ENCODE measurements at regions not wholly inside any gene's neighbourhood (a gene's known extent, or its start where the extent isn't known, plus 50 kb on each side); places are given as distances from the start of the nearest gene placed in this dataset.

- Histone ChIP-seq H3K4me1 (ENCODE audit: insufficient read depth, poor library complexity, severe bottlenecking) (no peaks in the 10 kb centered on the region), H3K36me3 (ENCODE audit: low read depth) (no peaks in the 10 kb centered on the region), H3K27ac (ENCODE audit: poor library complexity, severe bottlenecking) (no peak overlapping the region), H3K9me3 (ENCODE audit: severe bottlenecking) (no peaks in the 10 kb centered on the region), H3K27me3 (ENCODE audit: insufficient read depth, poor library complexity, severe bottlenecking) (peaks cover 14% of the 10 kb centered on the region), H3K4me3 (ENCODE audit: severe bottlenecking) (no peak overlapping the region)
- peak; percentile 97 for TF ChIP-seq CTCF (IDR thresholded peaks at IDR 0.05; ENCODE audit: poor library complexity, severe bottlenecking)
- DNase-seq (ENCODE audit: low spot score) = no peak
- ATAC-seq (ENCODE audit: low read depth) = peak; percentile 75
These were observed 725.5 kb upstream of the ARRDC4 start for GRCh38 chr15:97234851-97235610.

GRCh38 chr15:97235611-97235985, 724.9 kb upstream of the ARRDC4 start:
- Histone ChIP-seq H3K4me3 (ENCODE audit: severe bottlenecking) (no peak overlapping the region), H3K9me3 (ENCODE audit: severe bottlenecking) (no peaks in the 10 kb centered on the region)

GRCh38 chr15:97236140-97236539, 724.4 kb upstream of the ARRDC4 start:
- Histone ChIP-seq H3K36me3 (ENCODE audit: low read depth) (no peaks in the 10 kb centered on the region), H3K27me3 (ENCODE audit: insufficient read depth, poor library complexity, severe bottlenecking) (peaks cover 25% of the 10 kb centered on the region), H3K4me3 (ENCODE audit: severe bottlenecking) (no peak overlapping the region), H3K4me1 (ENCODE audit: insufficient read depth, poor library complexity, severe bottlenecking) (no peaks in the 10 kb centered on the region), H3K9me3 (ENCODE audit: severe bottlenecking) (no peaks in the 10 kb centered on the region), H3K27ac (ENCODE audit: poor library complexity, severe bottlenecking) (no peak overlapping the region)
- ATAC-seq (ENCODE audit: low read depth) (no peak), DNase-seq (ENCODE audit: low spot score) (no peak)
- TF ChIP-seq CTCF (IDR thresholded peaks at IDR 0.05; ENCODE audit: poor library complexity, severe bottlenecking) = no peak

More at GRCh38 chr15:97235611-97235985, 724.9 kb upstream of the ARRDC4 start:
- no peak for ATAC-seq (ENCODE audit: low read depth)
- Histone ChIP-seq H3K36me3 (ENCODE audit: low read depth) (no peaks in the 10 kb centered on the region), H3K27ac (ENCODE audit: poor library complexity, severe bottlenecking) (no peak overlapping the region), H3K4me1 (ENCODE audit: insufficient read depth, poor library complexity, severe bottlenecking) (no peaks in the 10 kb centered on the region), H3K27me3 (ENCODE audit: insufficient read depth, poor library complexity, severe bottlenecking) (peaks cover 20% of the 10 kb centered on the region)
- peak; percentile 78 for TF ChIP-seq CTCF (IDR thresholded peaks at IDR 0.05; ENCODE audit: poor library complexity, severe bottlenecking)
- no peak for DNase-seq (ENCODE audit: low spot score)

- no peaks in the 10 kb centered on the region for H3K9me3 ChIP-seq (ENCODE audit: severe bottlenecking)
- no peaks in the 10 kb centered on the region for H3K36me3 ChIP-seq (ENCODE audit: low read depth)
- no peak overlapping the region for H3K4me3 ChIP-seq (ENCODE audit: severe bottlenecking)
- DNase-seq (ENCODE audit: low spot score) (no peak), ATAC-seq (ENCODE audit: low read depth) (no peak)
- TF ChIP-seq CTCF (IDR thresholded peaks at IDR 0.05; ENCODE audit: poor library complexity, severe bottlenecking) = no peak
- H3K27ac ChIP-seq (ENCODE audit: poor library complexity, severe bottlenecking) = no peak overlapping the region
- H3K27me3 ChIP-seq (ENCODE audit: insufficient read depth, poor library complexity, severe bottlenecking) = peaks cover 34% of the 10 kb centered on the region
- H3K4me1 ChIP-seq (ENCODE audit: insufficient read depth, poor library complexity, severe bottlenecking) = no peaks in the 10 kb centered on the region
These were observed 723.3 kb upstream of the ARRDC4 start for GRCh38 chr15:97237160-97237559.

- H3K27ac ChIP-seq (ENCODE audit: poor library complexity, severe bottlenecking) = no peak overlapping the region
- H3K36me3 ChIP-seq (ENCODE audit: low read depth) = no peaks in the 10 kb centered on the region
- ATAC-seq (ENCODE audit: low read depth) (no peak), DNase-seq (ENCODE audit: low spot score) (no peak)
- peaks cover 46% of the 10 kb centered on the region for H3K27me3 ChIP-seq (ENCODE audit: insufficient read depth, poor library complexity, severe bottlenecking)
- H3K9me3 ChIP-seq (ENCODE audit: severe bottlenecking) = no peaks in the 10 kb centered on the region
- H3K4me3 ChIP-seq (ENCODE audit: severe bottlenecking) = no peak overlapping the region
- no peak for TF ChIP-seq CTCF (IDR thresholded peaks at IDR 0.05; ENCODE audit: poor library complexity, severe bottlenecking)
- no peaks in the 10 kb centered on the region for H3K4me1 ChIP-seq (ENCODE audit: insufficient read depth, poor library complexity, severe bottlenecking)
These were observed 712.1 kb upstream of the ARRDC4 start for GRCh38 chr15:97248376-97248775.
